ENCODE measurements at regions not wholly inside any gene's neighbourhood (a gene's known extent, or its start where the extent isn't known, plus 50 kb on each side); places are given as distances from the start of the nearest gene placed in this dataset.

- no peak for ATAC-seq
- intact Hi-C loops (cut with DNase I, micrococcal nuclease) = no loop called here
- DNase-seq = no peak
Observed at GRCh38 chr16:56140645-56141044, 50.6 kb upstream of the GNAO1 start.

GRCh38 chr16:56137269-56137668 lies 54.0 kb upstream of the GNAO1 start:
- ATAC-seq (no peak), DNase-seq (no peak)
- intact Hi-C loops (cut with DNase I, micrococcal nuclease) = no loop called here

DNA sequence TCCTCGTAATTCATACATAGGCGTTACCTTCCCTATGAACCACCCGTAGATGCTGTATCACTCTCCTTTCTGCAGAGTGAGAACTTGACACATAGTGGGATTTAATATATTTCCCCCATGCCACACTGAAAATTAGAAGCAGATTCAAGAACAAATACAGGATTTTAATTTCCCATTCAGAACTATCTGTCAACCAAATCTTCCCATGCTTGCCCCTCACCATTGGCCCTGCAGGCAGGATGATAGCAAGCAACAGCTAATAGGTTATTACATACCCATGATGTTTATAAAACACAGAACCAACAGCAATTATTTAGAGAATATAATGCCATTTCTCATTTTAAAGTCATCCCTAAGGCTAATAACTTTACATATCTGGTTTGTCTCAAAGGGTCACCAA lies 55.0 kb upstream of the GNAO1 start:
- intact Hi-C loops (cut with DNase I, micrococcal nuclease) = no loop called here
- DNase-seq = no peak
- no peak for ATAC-seq

DNA sequence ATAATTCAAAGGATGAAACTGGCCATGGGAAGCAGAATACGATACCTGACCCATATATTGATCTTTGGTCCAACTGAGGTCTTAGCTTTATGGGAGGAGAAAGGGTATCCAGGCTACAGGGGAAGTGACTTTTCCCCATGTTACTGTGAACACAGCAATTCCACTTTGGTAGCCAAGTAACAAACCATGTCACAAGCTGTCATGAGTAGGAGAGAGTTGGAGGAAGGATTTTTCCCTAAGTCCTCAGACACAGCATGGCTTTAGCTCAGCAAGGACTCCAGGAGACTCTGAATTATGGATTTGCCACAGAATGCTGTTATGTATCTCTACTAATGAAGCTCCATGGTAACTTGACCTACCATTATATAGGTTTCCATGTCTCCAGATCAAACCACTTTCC lies 56.5 kb upstream of the GNAO1 start:
- ATAC-seq (no peak), DNase-seq (no peak)
- intact Hi-C loops (cut with DNase I, micrococcal nuclease) = no loop called here

- DNase-seq = no peak
- intact Hi-C loops (cut with DNase I, micrococcal nuclease) = no loop called here
- no peak for ATAC-seq
Observed at GRCh38 chr16:56125922-56126321, 65.4 kb upstream of the GNAO1 start.

GRCh38 chr16:56122251-56122650 lies 69.0 kb upstream of the GNAO1 start:
- DNase-seq (no peak), ATAC-seq (no peak)
- intact Hi-C loops (cut with DNase I, micrococcal nuclease) = no loop called here

DNA sequence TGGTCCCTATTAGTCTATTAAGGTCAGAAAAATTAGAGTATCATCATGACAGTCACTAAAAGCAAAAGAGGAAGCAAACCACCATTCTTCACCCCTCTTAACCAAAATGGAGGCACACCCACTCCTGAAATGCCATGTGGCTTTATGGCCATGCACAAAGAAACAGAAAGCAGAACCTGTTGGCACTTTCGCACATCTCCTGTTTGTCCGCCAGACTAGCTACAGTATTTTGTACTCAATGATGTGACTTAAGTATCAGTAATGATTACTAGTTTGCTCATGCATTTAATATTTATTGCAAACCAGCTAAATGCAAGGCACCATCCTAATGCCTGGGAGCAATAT lies 70.2 kb upstream of the GNAO1 start:
- no peak for DNase-seq
- ATAC-seq = no peak
- intact Hi-C loops (cut with DNase I, micrococcal nuclease) = no loop called here

- DNase-seq (no peak), ATAC-seq (no peak)
- intact Hi-C loops (cut with DNase I, micrococcal nuclease) = no loop called here
Observed at GRCh38 chr16:56120447-56121155, 70.7 kb upstream of the GNAO1 start.

- intact Hi-C loops (cut with DNase I, micrococcal nuclease) = no loop called here
- ATAC-seq = no peak
- no peak for DNase-seq
Observed at GRCh38 chr16:56119133-56119532, 72.2 kb upstream of the GNAO1 start.

DNA sequence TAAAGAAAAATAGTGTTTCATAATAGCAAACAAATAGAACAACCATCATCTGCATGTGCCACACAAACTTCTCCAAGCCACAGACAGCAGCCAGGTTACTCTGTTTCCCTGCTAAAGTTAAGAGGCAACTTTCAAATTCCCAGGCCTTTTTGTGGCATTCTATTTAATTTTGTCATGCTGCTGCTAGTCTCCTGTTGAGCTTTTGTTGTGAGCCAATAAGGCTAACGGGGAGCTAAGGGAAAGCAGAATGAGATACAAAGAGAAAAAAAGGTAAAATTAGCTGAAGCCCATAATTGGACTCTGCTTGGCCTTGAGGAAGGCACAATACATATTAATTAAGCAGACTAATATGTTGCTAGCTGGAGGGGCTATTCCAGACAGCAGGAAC lies 74.7 kb upstream of the GNAO1 start:
- intact Hi-C loops (cut with DNase I, micrococcal nuclease) = no loop called here
- DNase-seq (no peak), ATAC-seq (no peak)

DNA sequence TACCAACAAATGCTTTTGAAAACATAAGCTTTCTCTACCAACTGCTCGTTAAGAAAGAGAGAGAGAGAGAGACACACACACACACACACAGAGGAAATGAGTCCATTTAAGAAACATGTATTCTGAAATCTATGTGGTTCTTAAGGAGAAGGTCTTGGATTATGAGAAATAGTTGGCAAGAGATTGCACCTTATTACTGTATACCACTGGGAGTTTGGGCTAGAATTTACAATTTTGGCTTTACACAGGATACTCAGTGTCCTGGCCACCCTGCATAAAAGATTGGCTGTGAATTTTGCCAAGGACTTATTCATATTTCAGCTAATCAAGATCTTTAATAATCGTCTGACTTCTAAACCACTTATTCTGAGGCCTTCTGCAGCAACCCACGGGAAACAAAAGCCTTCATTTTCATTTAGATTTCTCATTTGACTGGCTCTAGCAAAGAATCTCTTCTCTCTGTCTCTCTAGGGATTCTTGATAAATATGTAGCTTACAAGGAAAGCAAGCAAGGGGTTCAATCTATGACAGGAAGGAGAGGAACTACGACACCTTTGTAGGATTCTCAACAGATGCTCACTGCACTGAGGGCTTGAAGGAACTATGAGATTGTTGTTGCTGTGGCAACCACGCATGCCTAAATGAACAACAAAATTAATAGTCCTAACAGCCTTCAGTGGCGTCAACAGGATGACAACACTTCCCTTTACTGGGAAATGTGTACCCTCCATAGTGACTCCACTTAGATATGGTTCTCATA lies 75.3 kb upstream of the GNAO1 start:
- intact Hi-C loops (cut with DNase I, micrococcal nuclease) = no loop called here
- ATAC-seq (no peak), DNase-seq (no peak)

DNA sequence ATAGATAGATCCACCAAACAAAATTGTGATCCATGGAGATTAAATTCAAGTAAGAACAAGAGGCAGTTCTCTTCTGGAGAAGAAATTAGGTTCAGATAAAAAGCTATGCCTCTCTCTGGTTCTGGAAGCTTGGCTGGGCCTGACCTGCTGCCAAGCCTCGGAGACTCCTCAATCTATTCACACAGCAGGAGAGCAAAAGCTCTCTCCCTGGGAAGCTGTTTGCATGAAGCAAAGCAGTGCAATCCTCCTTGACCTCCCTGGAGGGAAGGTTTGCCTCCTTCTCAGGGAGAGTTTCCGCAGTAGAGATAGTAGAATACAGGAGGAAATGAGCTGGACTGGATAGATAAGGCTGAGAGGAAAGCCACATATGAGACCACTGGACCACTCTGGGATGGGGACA lies 78.1 kb upstream of the GNAO1 start:
- intact Hi-C loops (cut with DNase I, micrococcal nuclease) = no loop called here
- DNase-seq = no peak
- no peak for ATAC-seq

DNA sequence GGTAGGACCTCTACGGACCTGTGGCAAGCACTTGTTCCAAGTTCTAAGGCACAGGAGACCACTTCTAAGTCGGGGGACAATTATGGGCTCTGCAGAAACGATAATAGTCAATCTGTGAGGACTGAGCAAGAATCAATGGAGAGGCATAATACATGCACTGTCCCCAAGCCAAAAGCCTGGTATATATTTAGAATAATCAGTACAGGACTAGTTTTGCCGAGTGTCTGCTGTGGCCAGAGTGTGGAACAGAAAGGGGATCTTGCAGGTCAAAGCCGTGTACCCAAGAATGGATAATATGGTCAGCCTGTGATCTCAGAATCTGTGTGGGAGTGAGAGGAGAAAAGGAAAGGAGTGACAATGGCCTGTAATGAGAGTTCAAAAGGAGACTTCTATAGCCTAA lies 80.2 kb upstream of the GNAO1 start:
- DNase-seq (no peak), ATAC-seq (no peak)
- intact Hi-C loops (cut with DNase I, micrococcal nuclease) = no loop called here

DNA sequence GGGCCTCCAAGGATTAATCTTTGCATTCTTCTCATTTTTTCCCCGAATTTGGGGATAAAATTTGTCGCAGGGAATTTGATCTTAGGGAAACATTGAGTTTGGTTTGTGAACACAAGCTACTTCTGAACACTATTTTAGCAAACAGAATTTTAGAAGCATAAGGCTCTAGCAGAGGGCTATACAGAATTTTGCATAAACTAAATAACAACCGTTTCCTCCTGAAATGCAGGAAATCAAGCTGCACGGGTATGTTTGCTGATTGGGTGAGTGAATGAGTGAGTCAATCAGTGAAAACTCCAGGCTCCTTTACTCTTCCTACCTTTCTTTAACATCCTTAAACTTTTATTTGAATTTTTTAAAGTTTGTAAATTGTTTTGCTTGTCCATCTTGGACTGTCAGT lies 81.3 kb upstream of the GNAO1 start:
- DNase-seq = no peak
- ATAC-seq = no peak
- intact Hi-C loops (cut with DNase I, micrococcal nuclease) = no loop called here

GRCh38 chr16:56109205-56109604 lies 82.1 kb upstream of the GNAO1 start:
- DNase-seq = no peak
- intact Hi-C loops (cut with DNase I, micrococcal nuclease) = no loop called here
- ATAC-seq = no peak

GRCh38 chr16:56108724-56109123 lies 82.6 kb upstream of the GNAO1 start:
- DNase-seq (no peak), ATAC-seq (no peak)
- intact Hi-C loops (cut with DNase I, micrococcal nuclease) = no loop called here

DNA sequence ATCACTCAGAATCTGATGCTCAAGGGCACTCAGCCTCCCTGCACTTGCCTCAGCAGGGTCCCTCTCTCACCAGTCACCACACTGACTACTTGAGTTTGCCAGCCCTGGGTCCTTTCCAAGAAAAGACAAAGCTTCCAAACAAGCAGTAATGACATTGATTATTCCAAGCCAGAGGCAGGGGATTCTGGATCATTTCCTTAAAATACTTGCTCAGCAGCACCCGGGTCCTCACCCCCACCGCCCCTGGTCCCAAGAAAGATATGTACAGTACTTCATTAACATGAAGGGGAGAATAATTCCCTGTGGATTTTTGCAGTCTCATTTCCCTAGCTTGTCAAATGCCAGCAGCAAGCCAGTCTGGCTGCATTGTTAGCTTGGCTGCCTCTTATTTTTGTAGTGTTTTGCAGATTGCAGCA lies 83.2 kb upstream of the GNAO1 start:
- DNase-seq = no peak
- intact Hi-C loops (cut with DNase I, micrococcal nuclease) = no loop called here
- ATAC-seq = no peak

DNA sequence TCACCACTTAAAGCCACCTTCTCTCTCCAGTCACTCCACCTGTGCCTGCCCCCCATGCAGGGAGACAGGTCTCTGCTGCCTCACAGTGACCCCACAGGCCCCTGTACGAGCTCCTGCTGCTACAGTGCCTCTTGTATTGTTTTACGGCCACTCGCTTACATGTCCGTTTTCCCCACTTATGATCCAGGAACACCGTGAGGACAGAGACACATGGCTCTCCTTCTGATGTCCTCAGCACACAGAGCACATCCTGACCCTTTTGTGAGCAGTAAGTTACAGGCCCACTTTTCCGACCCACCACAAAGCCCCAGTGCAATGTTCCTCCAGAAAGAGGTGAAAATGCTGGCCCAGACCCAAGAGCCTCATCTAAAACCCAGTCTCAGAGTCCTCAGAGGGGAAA lies 84.8 kb upstream of the GNAO1 start:
- ATAC-seq (no peak), DNase-seq (no peak)
- intact Hi-C loops (cut with DNase I, micrococcal nuclease) = no loop called here

DNA sequence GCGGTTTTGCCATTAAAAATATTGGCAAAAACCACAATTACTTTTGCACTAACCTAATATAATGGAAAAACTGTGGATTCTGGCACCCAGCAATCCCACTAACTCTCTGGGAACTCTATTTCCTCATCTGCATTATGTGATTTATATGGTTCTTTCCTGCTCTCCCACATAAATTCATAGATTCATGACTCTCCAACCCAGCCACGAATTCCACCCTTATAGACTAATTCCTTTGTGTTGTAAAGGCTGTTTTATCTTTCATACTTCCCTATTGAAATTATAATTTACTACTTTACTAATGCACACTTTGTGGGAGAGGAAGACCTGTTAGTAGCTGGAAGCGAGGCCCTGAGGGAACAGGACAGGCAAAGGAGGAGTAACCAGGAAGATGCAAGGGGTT lies 88.4 kb upstream of the GNAO1 start:
- DNase-seq (no peak), ATAC-seq (no peak)
- intact Hi-C loops (cut with DNase I, micrococcal nuclease) = no loop called here

DNA sequence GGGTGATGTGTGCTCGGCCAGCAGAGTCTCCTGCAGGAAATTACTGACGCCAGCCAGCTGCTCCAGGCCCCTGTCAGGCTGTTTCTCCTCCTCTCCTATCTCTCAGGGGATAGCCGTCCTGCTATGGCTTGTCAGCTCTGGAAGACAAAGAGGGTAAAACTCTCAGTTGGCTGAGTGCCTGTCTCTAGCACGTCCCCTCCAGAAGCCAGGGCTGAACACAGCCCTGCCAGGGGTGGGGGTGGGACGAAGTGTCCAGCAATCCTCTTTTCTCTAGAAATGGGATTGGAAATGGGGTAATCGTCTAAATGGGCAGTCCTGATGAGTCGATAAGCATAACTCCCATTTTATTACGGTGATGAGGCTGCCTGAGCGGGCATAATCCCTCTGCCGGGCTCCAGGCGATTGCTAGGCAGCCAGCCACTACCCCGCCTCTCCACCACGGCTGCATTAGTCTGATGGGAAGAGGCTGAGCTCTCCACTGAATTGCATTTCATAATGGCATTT lies 89.1 kb upstream of the GNAO1 start:
- DNase-seq (peak; percentile 13 to 30), ATAC-seq (peak; percentile 12)
- intact Hi-C loops (cut with DNase I, micrococcal nuclease) = no loop called here

DNA sequence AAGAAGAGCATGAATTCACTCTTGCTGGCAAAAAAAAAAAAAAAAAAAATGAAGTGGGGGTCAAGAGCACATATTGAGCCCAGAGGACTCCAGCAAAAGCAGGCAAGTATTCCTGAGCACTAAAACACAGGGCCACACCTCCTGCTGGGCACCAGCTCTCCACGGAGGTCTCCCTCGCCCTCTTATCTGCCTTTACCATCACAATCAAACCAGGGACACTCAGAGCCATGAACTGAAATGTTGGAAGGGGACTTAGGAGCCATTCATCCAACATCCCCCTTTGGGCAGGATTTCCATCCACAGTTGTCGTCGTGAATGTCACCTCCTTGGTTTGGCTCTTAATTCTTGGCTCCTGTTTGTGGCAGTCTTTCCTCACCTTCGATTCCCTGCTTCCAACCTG lies 89.8 kb upstream of the GNAO1 start:
- DNase-seq (no peak), ATAC-seq (no peak)
- intact Hi-C loops (cut with DNase I, micrococcal nuclease) = no loop called here

All from left colon (tissue), 2 donors.